NT2/D1 (cell line): ENCODE measurements at regions not wholly inside any gene's neighbourhood (a gene's known extent, or its start where the extent isn't known, plus 50 kb on each side); places are given as distances from the start of the nearest gene placed in this dataset.
A peak's percentile ranks its signal among the peaks of the same experiment; 100 is the strongest.

Experiments
- DNase-seq: peaks from one replicate; pipeline ENCODE4 v3.0.0-alpha.2; 2011; ENCODE audit warnings: low read depth, low spot score
- H3K27me3 ChIP-seq: 2 replicates; pipeline ENCODE4 v1.6.0; 2011; ENCODE audit warnings: mild to moderate bottlenecking; ENCODE audit not compliant: insufficient read length, insufficient read depth
- H3K36me3 ChIP-seq: 2 replicates; pipeline ENCODE4 v1.6.1; 2011; ENCODE audit warnings: mild to moderate bottlenecking, low read length, mixed read lengths; ENCODE audit not compliant: insufficient read depth, insufficient read length
- H3K4me1 ChIP-seq: 2 replicates; pipeline ENCODE4 v1.5.1; 2011; ENCODE audit not compliant: insufficient read depth, insufficient read length
- H3K4me3 ChIP-seq: 2 replicates; pipeline ENCODE4 v1.5.1; 2011; ENCODE audit warnings: low read depth; ENCODE audit not compliant: insufficient read length
- H3K9ac ChIP-seq: 2 replicates; pipeline ENCODE4 v1.6.0; 2011; ENCODE audit warnings: low read depth; ENCODE audit not compliant: insufficient read length
- H3K9me3 ChIP-seq: 2 replicates; pipeline ENCODE4 v1.5.1; 2011; ENCODE audit warnings: mild to moderate bottlenecking, low read length; ENCODE audit not compliant: insufficient read depth
- SUZ12 ChIP-seq: IDR thresholded peaks from 2 replicates; pipeline ENCODE4 v1.6.1; 2011; ENCODE audit not compliant: insufficient read length, insufficient read depth; ENCODE audit errors: extremely low read depth
- YY1 ChIP-seq: IDR thresholded peaks from 2 replicates; pipeline ENCODE4 v1.6.1; 2011; ENCODE audit not compliant: insufficient read length, insufficient read depth
- ZNF274 ChIP-seq: IDR thresholded peaks from 2 replicates; pipeline ENCODE4 v1.6.1; 2011; ENCODE audit warnings: mild to moderate bottlenecking, low read depth, low read length

- DNase-seq, result no peak
- H3K36me3 ChIP-seq, result no peaks in the 10 kb centered on the region
- peaks cover 2% of the 10 kb centered on the region for H3K4me1 ChIP-seq
- H3K9me3 ChIP-seq, result peaks cover 24% of the 10 kb centered on the region; the same call in 1 of the 2 replicates
- H3K27me3 ChIP-seq, result no peaks in the 10 kb centered on the region
- TF ChIP-seq YY1, result no peak
- TF ChIP-seq SUZ12, result no peak
- no peak for TF ChIP-seq ZNF274
- no peak overlapping the region for H3K9ac ChIP-seq
- no peak overlapping the region for H3K4me3 ChIP-seq
These were observed 64.4 kb upstream of the HRH1 start for GRCh38 chr3:11089931-11090330.

DNA sequence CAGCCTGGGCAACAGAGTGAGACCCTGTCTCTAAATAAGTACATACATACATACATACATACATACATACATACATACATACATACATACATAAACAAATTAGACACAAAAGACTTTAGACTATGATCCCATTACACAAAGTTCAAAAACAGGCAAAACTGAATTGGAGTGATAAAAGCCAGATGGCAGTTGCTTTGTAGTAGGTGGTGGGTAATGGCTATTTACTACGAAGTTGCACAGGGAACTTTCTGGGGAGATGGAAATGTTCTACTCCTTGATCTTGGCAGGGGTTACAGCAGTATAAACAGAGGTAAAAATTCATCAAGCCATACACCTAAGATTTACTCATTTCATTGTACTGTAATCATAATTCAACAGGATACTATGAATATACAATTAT is 63.7 kb upstream of the HRH1 start:
- peaks cover 24% of the 10 kb centered on the region; the same call in 1 of the 2 replicates for H3K9me3 ChIP-seq
- no peak overlapping the region for H3K9ac ChIP-seq
- no peaks in the 10 kb centered on the region for H3K36me3 ChIP-seq
- H3K4me3 ChIP-seq, result no peak overlapping the region
- TF ChIP-seq SUZ12 (no peak), ZNF274 (no peak), YY1 (no peak)
- no peak for DNase-seq
- H3K27me3 ChIP-seq, result no peaks in the 10 kb centered on the region
- H3K4me1 ChIP-seq, result peaks cover 3% of the 10 kb centered on the region

GRCh38 chr3:11091088-11091590 is 63.2 kb upstream of the HRH1 start:
- no peak overlapping the region for H3K4me3 ChIP-seq
- TF ChIP-seq ZNF274 (no peak), YY1 (no peak), SUZ12 (no peak)
- no peak overlapping the region for H3K9ac ChIP-seq
- peaks cover 5% of the 10 kb centered on the region for H3K4me1 ChIP-seq
- H3K9me3 ChIP-seq, result peaks cover 24% of the 10 kb centered on the region; the same call in 1 of the 2 replicates
- no peaks in the 10 kb centered on the region for H3K36me3 ChIP-seq
- DNase-seq, result no peak
- H3K27me3 ChIP-seq, result no peaks in the 10 kb centered on the region

GRCh38 chr3:11091791-11092190 is 62.5 kb upstream of the HRH1 start:
- Histone ChIP-seq H3K9ac (no peak overlapping the region), H3K36me3 (no peaks in the 10 kb centered on the region), H3K9me3 (peaks cover 24% of the 10 kb centered on the region; the same call in 1 of the 2 replicates), H3K4me1 (peaks cover 5% of the 10 kb centered on the region), H3K4me3 (no peak overlapping the region), H3K27me3 (no peaks in the 10 kb centered on the region)
- no peak for TF ChIP-seq ZNF274
- DNase-seq, result no peak

- TF ChIP-seq YY1 (no peak), ZNF274 (no peak), SUZ12 (no peak)
These were observed 60.4 kb upstream of the HRH1 start for GRCh38 chr3:11093823-11094340.

GRCh38 chr3:11095932-11096265 is 58.4 kb upstream of the HRH1 start:
- H3K9ac ChIP-seq, result no peak overlapping the region
- H3K36me3 ChIP-seq, result no peaks in the 10 kb centered on the region
- H3K4me3 ChIP-seq, result no peak overlapping the region
- H3K4me1 ChIP-seq, result peaks cover 5% of the 10 kb centered on the region
- peaks cover 24% of the 10 kb centered on the region; the same call in 1 of the 2 replicates for H3K9me3 ChIP-seq
- H3K27me3 ChIP-seq, result no peaks in the 10 kb centered on the region
- no peak for DNase-seq
- TF ChIP-seq YY1 (no peak), ZNF274 (no peak), SUZ12 (no peak)

More at GRCh38 chr3:11093823-11094340, 60.4 kb upstream of the HRH1 start:
- Histone ChIP-seq H3K36me3 (no peaks in the 10 kb centered on the region), H3K4me1 (peaks cover 5% of the 10 kb centered on the region), H3K9me3 (peaks cover 24% of the 10 kb centered on the region; the same call in 1 of the 2 replicates), H3K9ac (no peak overlapping the region), H3K27me3 (no peaks in the 10 kb centered on the region), H3K4me3 (no peak overlapping the region)
- no peak for DNase-seq

GRCh38 chr3:11096266-11097139 is 57.8 kb upstream of the HRH1 start:
- peak overlapping the region; percentile 26 for H3K9ac ChIP-seq
- DNase-seq, result no peak

More at GRCh38 chr3:11096266-11097139, 57.8 kb upstream of the HRH1 start:
- H3K4me3 ChIP-seq, result peak overlapping the region; percentile 19
- peaks cover 24% of the 10 kb centered on the region; the same call in 1 of the 2 replicates for H3K9me3 ChIP-seq
- H3K27me3 ChIP-seq, result no peaks in the 10 kb centered on the region
- no peak for TF ChIP-seq YY1
- TF ChIP-seq SUZ12, result no peak
- no peak for TF ChIP-seq ZNF274
- H3K4me1 ChIP-seq, result peaks cover 5% of the 10 kb centered on the region
- no peaks in the 10 kb centered on the region for H3K36me3 ChIP-seq
